Liver (tissue), 8 donors: ENCODE measurements at regions not wholly inside any gene's neighbourhood (a gene's known extent, or its start where the extent isn't known, plus 50 kb on each side); places are given as distances from the start of the nearest gene placed in this dataset.
A peak's percentile ranks its signal among the peaks of the same experiment; 100 is the strongest.

ENCODE experiments used
- DNase-seq: peaks from one replicate; pipeline ENCODE4 v3.0.0-alpha.2; 2017; ENCODE audit warnings: low spot score
- H3K27ac ChIP-seq, 2 donors: one replicate each; pipeline ENCODE4 v1.7.0; 2013; ENCODE audit warnings: inconsistent platforms in 2 of 2, low read length in 2 of 2, control low read depth in 1 of 2, low read depth in 1 of 2, mild to moderate bottlenecking in 1 of 2
- H3K27me3 ChIP-seq, 4 donors: one replicate each; pipeline versions ENCODE4 v1.6.1 to v1.7.0; 2013; ENCODE audit warnings: low read length in 3 of 4, inconsistent platforms in 1 of 4, mild to moderate bottlenecking in 1 of 4, moderate library complexity in 1 of 4; ENCODE audit not compliant: control insufficient read depth in 4 of 4, insufficient read depth in 4 of 4
- H3K36me3 ChIP-seq, 4 donors: one replicate each; pipeline versions ENCODE4 v1.6.1 to v1.7.0; 2013; ENCODE audit warnings: low read length in 3 of 4, mild to moderate bottlenecking in 3 of 4, low read depth in 1 of 4, moderate library complexity in 1 of 4; ENCODE audit not compliant: control insufficient read depth in 4 of 4, insufficient read depth in 3 of 4
- H3K4me1 ChIP-seq, 4 donors: one replicate each; pipeline versions ENCODE4 v1.6.1 to v1.7.0; 2013; ENCODE audit warnings: low read length in 3 of 4, mild to moderate bottlenecking in 3 of 4, moderate library complexity in 1 of 4; ENCODE audit not compliant: control insufficient read depth in 4 of 4, insufficient read depth in 4 of 4
- H3K4me3 ChIP-seq, 3 donors: one replicate each; pipeline versions ENCODE4 v1.6.1 to v1.7.0; 2013; ENCODE audit warnings: low read length in 3 of 3, control low read depth in 1 of 3, low read depth in 1 of 3, mild to moderate bottlenecking in 1 of 3
- H3K9ac ChIP-seq, 2 donors: one replicate each; pipeline ENCODE4 v1.7.0; 2013; ENCODE audit warnings: low read length in 2 of 2, mild to moderate bottlenecking in 2 of 2, moderate library complexity in 2 of 2, control low read depth in 1 of 2, low read depth in 1 of 2
- H3K9me3 ChIP-seq, 4 donors: one replicate each; pipeline versions ENCODE4 v1.6.1 to v1.7.0; 2013; ENCODE audit warnings: low read length in 3 of 4; ENCODE audit not compliant: control insufficient read depth in 4 of 4
- ATF3 ChIP-seq: IDR thresholded peaks from 2 replicates; pipeline ENCODE4 v1.6.1; 2016; ENCODE audit warnings: antibody characterized with exemption
- EGR1 ChIP-seq, 2 donors: IDR thresholded peaks; 2 replicates each; pipeline ENCODE4 v1.6.1; 2016 to 2018; ENCODE audit warnings: antibody characterized with exemption in 2 of 2, low read depth in 2 of 2
- FOXA1 ChIP-seq: IDR thresholded peaks from 2 replicates; pipeline ENCODE4 v1.6.1; 2016; ENCODE audit warnings: antibody characterized with exemption
- FOXA2 ChIP-seq: IDR thresholded peaks from 2 replicates; pipeline ENCODE4 v1.6.1; 2016; ENCODE audit warnings: antibody characterized with exemption
- GABPA ChIP-seq, 2 donors: IDR thresholded peaks in 1 of 2; conservative IDR thresholded peaks in 1 of 2; 2 replicates each; pipeline ENCODE4 v1.6.1; 2016; ENCODE audit warnings: antibody characterized with exemption in 2 of 2, mild to moderate bottlenecking in 1 of 2, moderate library complexity in 1 of 2
- HNF4A ChIP-seq, 2 donors: conservative IDR thresholded peaks; 2 replicates each; pipeline ENCODE4 v1.6.1; 2016; ENCODE audit warnings: antibody characterized with exemption in 2 of 2, mild to moderate bottlenecking in 2 of 2
- HNF4G ChIP-seq: IDR thresholded peaks from 2 replicates; pipeline ENCODE4 v1.6.1; 2016; ENCODE audit warnings: antibody characterized with exemption
- JUND ChIP-seq, 2 donors: IDR thresholded peaks; 2 replicates each; pipeline ENCODE4 v1.6.1; 2016; ENCODE audit warnings: antibody characterized with exemption in 2 of 2
- NR2F2 ChIP-seq: IDR thresholded peaks from 2 replicates; pipeline ENCODE4 v1.6.1; 2016; ENCODE audit warnings: antibody characterized with exemption
- RAD21 ChIP-seq, 2 donors: IDR thresholded peaks; 2 replicates each; pipeline ENCODE4 v1.6.1; 2016; ENCODE audit warnings: antibody characterized with exemption in 2 of 2, mild to moderate bottlenecking in 2 of 2
- REST ChIP-seq: IDR thresholded peaks from 2 replicates; pipeline ENCODE4 v1.6.1; 2016; ENCODE audit warnings: antibody characterized with exemption, mild to moderate bottlenecking
- RXRA ChIP-seq, 2 donors: IDR thresholded peaks; 2 replicates each; pipeline ENCODE4 v1.6.1; 2017 to 2018; ENCODE audit warnings: antibody characterized with exemption in 2 of 2, mild to moderate bottlenecking in 1 of 2
- SP1 ChIP-seq: IDR thresholded peaks from 2 replicates; pipeline ENCODE4 v1.6.1; 2018; ENCODE audit warnings: antibody characterized with exemption, mild to moderate bottlenecking
- TAF1 ChIP-seq: conservative IDR thresholded peaks from 2 replicates; pipeline ENCODE4 v1.6.1; 2016; ENCODE audit warnings: antibody characterized with exemption, mild to moderate bottlenecking
- YY1 ChIP-seq: IDR thresholded peaks from 2 replicates; pipeline ENCODE4 v1.6.1; 2016; ENCODE audit warnings: antibody characterized with exemption, mild to moderate bottlenecking
- ZBTB33 ChIP-seq: IDR thresholded peaks from 2 replicates; pipeline ENCODE4 v1.6.1; 2016; ENCODE audit warnings: antibody characterized with exemption
- WGBS: extraction: QIAGEN DNeasy Blood & Tissue Kit; methylation state at CpG from one replicate; pipeline ENCODE4 v1.1.7; 2013; 5-methylcytosine and 5-hydroxymethylcytosine counted together
- TF ChIP-seq, protein P1 (sequence below): fragments of 150-350 bp; IDR thresholded peaks from 2 replicates; pipeline ENCODE4 v1.5.1; 2017; ENCODE audit warnings: improper control_type of control experiment, low read depth, low read length; ENCODE audit not compliant: missing input control
- TF ChIP-seq, protein P2 (sequence below): IDR thresholded peaks from 2 replicates; pipeline ENCODE4 v1.6.1; 2016; ENCODE audit warnings: antibody characterized with exemption
- donor health status: healthy.
- donor health status: healthy.
- donor health status: healthy.
- donor health status: healthy.
- donor health status: healthy.

DNA sequence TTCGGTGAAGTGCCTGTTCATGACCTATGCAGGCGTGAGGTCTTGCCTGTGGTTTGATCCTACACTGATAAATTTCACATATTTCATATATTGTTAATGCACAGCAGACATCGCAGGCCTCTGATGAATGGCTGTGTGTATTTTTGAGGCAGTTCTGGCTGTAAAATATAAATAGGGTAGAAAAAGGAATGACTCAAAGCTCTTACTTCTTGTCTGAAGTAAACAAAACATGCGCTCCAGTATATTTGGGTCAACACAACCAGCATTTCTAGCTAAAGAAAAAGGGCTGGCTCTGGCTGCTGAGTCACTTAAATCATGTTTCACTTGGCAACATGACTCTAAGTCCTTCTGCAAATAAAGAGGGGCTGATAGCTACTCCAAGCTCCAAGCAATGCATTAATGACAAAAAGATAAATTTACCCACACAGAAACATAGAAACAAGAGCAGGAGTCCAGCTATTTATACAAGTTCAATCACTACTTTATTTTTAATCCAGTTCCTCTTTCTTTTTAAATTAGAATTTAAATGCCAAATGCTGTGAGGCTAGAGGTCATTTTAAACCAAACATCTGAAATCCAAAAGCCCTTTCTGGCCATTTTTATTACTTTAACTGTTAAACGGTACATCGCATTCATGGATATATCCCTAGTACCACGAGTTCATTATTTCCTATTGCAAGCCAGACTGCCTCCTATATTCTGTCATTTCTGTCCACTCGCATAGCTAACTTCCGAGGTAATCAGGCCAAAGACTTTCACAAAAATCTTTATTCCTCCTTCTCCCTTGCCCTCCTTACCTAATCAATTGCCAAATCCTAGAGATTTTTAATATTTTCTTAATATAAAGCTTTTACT lies 54.3 kb upstream of the TMCC3 start (continued):
- TF ChIP-seq ATF3 (no peak), RXRA (IDR thresholded peaks at IDR 0.05) (peak in 1 of 2 donors; percentile 25), TAF1 (no peak), YY1 (peak; percentile 32), GABPA (IDR thresholded peaks at IDR 0.05 in 1 of 2, conservative IDR thresholded peaks at IDR 0.05 in 1 of 2) (no peak), HNF4A (conservative IDR thresholded peaks at IDR 0.05) (peak in 1 of 2 donors; percentile 30)

DNA sequence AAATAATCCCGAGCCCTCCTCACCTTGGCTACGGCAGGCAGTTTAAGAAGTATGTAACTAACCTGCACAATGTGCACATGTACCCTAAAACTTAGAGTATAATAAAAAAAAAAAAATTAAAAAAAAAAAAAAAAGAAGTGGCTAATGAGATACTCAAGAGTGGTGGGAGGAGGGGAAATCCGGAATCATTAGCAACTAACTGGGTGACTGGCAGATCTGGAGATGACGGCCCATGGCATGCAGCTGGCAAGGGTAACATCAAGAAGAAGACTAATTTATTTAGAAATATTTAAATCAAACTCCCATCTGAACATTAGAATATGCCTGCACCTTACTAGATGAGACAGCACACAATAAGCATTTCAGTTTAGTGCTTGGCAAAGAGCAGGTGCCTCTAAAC lies 52.3 kb upstream of the TMCC3 start:
- H3K4me1 ChIP-seq, result peaks cover 0 to 5% (median 0%) of the 10 kb centered on the region in 4 donors
- no peak for DNase-seq
- no peak for TF ChIP-seq HNF4A (conservative IDR thresholded peaks at IDR 0.05)
- TF ChIP-seq, protein P1, sequence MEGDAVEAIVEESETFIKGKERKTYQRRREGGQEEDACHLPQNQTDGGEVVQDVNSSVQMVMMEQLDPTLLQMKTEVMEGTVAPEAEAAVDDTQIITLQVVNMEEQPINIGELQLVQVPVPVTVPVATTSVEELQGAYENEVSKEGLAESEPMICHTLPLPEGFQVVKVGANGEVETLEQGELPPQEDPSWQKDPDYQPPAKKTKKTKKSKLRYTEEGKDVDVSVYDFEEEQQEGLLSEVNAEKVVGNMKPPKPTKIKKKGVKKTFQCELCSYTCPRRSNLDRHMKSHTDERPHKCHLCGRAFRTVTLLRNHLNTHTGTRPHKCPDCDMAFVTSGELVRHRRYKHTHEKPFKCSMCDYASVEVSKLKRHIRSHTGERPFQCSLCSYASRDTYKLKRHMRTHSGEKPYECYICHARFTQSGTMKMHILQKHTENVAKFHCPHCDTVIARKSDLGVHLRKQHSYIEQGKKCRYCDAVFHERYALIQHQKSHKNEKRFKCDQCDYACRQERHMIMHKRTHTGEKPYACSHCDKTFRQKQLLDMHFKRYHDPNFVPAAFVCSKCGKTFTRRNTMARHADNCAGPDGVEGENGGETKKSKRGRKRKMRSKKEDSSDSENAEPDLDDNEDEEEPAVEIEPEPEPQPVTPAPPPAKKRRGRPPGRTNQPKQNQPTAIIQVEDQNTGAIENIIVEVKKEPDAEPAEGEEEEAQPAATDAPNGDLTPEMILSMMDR, result no peak
- TF ChIP-seq EGR1 (IDR thresholded peaks at IDR 0.05; ENCODE audit: low read depth in 2 of 2), result no peak
- TF ChIP-seq GABPA (IDR thresholded peaks at IDR 0.05 in 1 of 2, conservative IDR thresholded peaks at IDR 0.05 in 1 of 2), result no peak
- TF ChIP-seq SP1, result no peak
- TF ChIP-seq RXRA (IDR thresholded peaks at IDR 0.05), result no peak
- TF ChIP-seq FOXA2, result no peak
- TF ChIP-seq JUND (IDR thresholded peaks at IDR 0.05), result no peak
- TF ChIP-seq ATF3, result no peak
- TF ChIP-seq FOXA1, result no peak
- TF ChIP-seq NR2F2, result no peak
- TF ChIP-seq RAD21 (IDR thresholded peaks at IDR 0.05), result no peak
- no peak for TF ChIP-seq REST
- TF ChIP-seq ZBTB33, result no peak
- TF ChIP-seq, protein P2, sequence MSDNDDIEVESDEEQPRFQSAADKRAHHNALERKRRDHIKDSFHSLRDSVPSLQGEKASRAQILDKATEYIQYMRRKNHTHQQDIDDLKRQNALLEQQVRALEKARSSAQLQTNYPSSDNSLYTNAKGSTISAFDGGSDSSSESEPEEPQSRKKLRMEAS, result no peak
- no peak for TF ChIP-seq HNF4G
- no peak for TF ChIP-seq YY1
- no peak for TF ChIP-seq TAF1
- 83% methylated on average over 4 of the region's 4 CpGs for WGBS
- H3K9ac ChIP-seq, result no peak overlapping the region
- H3K27me3 ChIP-seq, result no peaks in the 10 kb centered on the region
- no peak overlapping the region for H3K27ac ChIP-seq
- H3K36me3 ChIP-seq, result no peaks in the 10 kb centered on the region
- no peak overlapping the region for H3K4me3 ChIP-seq
- H3K9me3 ChIP-seq, result no peaks in the 10 kb centered on the region
